Stomach (tissue), 4 donors: ENCODE measurements at regions not wholly inside any gene's neighbourhood (a gene's known extent, or its start where the extent isn't known, plus 50 kb on each side); places are given as distances from the start of the nearest gene placed in this dataset.

Source experiments
- CTCF ChIP-seq, 7 experiments: fragments of 450-650 bp in 4 of 7; fragments of 200-600 bp in 3 of 7; sonication (generic) in 3 of 7; IDR thresholded peaks; one replicate each; pipeline ENCODE4 v1.5.1; 2016 to 2019; ENCODE audit warnings: antibody characterized with exemption in 7 of 7, control low read depth in 2 of 7, mild to moderate bottlenecking in 1 of 7
- POLR2A ChIP-seq, 4 donors: fragments of 450-650 bp; IDR thresholded peaks; one replicate each; pipeline ENCODE4 v1.6.1; 2016; ENCODE audit warnings: antibody characterized with exemption in 4 of 4, control low read depth in 2 of 4, mild to moderate bottlenecking in 1 of 4, moderate library complexity in 1 of 4

- no peak for TF ChIP-seq POLR2A (IDR thresholded peaks at IDR 0.05)
- TF ChIP-seq CTCF (IDR thresholded peaks at IDR 0.05): no peak
These were observed 229.9 kb downstream of the CDC5L start for GRCh38 chr6:44617416-44617815.
